GM12873 (cell line): ENCODE measurements at regions not wholly inside any gene's neighbourhood (a gene's known extent, or its start where the extent isn't known, plus 50 kb on each side); places are given as distances from the start of the nearest gene placed in this dataset.

Experiments used
- CTCF ChIP-seq: IDR thresholded peaks from 2 replicates; pipeline ENCODE4 v1.5.1; 2012; ENCODE audit warnings: low read depth, mild to moderate bottlenecking, moderate library complexity, low read length, control low read depth; ENCODE audit not compliant: insufficient read depth; ENCODE audit errors: missing control alignments

GRCh38 chr2:142533177-142533576, 344.3 kb upstream of the KYNU start:
- TF ChIP-seq CTCF: no peak

- TF ChIP-seq CTCF: no peak
Observed at GRCh38 chr2:142531377-142531776, 346.1 kb upstream of the KYNU start.

- no peak for TF ChIP-seq CTCF
Observed at GRCh38 chr2:142525720-142526119, 351.7 kb upstream of the KYNU start.

- TF ChIP-seq CTCF: no peak
Observed at GRCh38 chr2:142521492-142521891, 356.0 kb upstream of the KYNU start.

- TF ChIP-seq CTCF: no peak
Observed at GRCh38 chr2:142515493-142515892, 362.0 kb upstream of the KYNU start.

GRCh38 chr2:142509401-142509800, 368.1 kb upstream of the KYNU start:
- TF ChIP-seq CTCF: no peak

GRCh38 chr2:142504754-142505153, 372.7 kb upstream of the KYNU start:
- no peak for TF ChIP-seq CTCF
